Tibial nerve (tissue), 4 donors: ENCODE measurements at regions not wholly inside any gene's neighbourhood (a gene's known extent, or its start where the extent isn't known, plus 50 kb on each side); places are given as distances from the start of the nearest gene placed in this dataset.

Experiments used
- DNase-seq, 2 donors: peaks; one replicate each; pipeline ENCODE4 v3.0.0-alpha.2; 2019; ENCODE audit warnings: low spot score in 2 of 2
- H3K27ac ChIP-seq, 4 donors: fragments of 200-600 bp; sonication (generic) in 3 of 4; one replicate each; pipeline ENCODE4 v1.5.1; 2017 to 2019; ENCODE audit warnings: mild to moderate bottlenecking in 1 of 4
- H3K27me3 ChIP-seq, 2 donors: fragments of 200-600 bp; sonication (generic) in 1 of 2; one replicate each; pipeline versions ENCODE4 v1.5.1 to v1.6.0; 2017 to 2019
- H3K36me3 ChIP-seq, 3 donors: fragments of 200-600 bp; sonication (generic); one replicate each; pipeline ENCODE4 v1.5.1; 2018 to 2019
- H3K4me1 ChIP-seq, 4 donors: fragments of 200-600 bp; sonication (generic) in 3 of 4; one replicate each; pipeline ENCODE4 v1.5.1; 2017 to 2019
- H3K4me3 ChIP-seq, 4 donors: fragments of 200-600 bp; sonication (generic) in 3 of 4; one replicate each; pipeline ENCODE4 v1.5.1; 2017 to 2019; ENCODE audit warnings: mild to moderate bottlenecking in 1 of 4, moderate library complexity in 1 of 4
- H3K9me3 ChIP-seq, 4 donors: fragments of 200-600 bp; sonication (generic) in 3 of 4; one replicate each; pipeline ENCODE4 v1.5.1; 2017 to 2019
- CTCF ChIP-seq, 5 experiments: fragments of 200-600 bp in 3 of 5; fragments of 450-650 bp in 2 of 5; sonication (generic) in 3 of 5; IDR thresholded peaks; one replicate each; pipeline ENCODE4 v1.5.1; 2016 to 2019; ENCODE audit warnings: antibody characterized with exemption in 5 of 5, mild to moderate bottlenecking in 3 of 5, moderate library complexity in 2 of 5
- EP300 ChIP-seq, 2 donors: sonication (generic); formaldehyde crosslinking; IDR thresholded peaks; one replicate each; pipeline ENCODE4 v1.6.1; 2017; ENCODE audit warnings: antibody characterized with exemption in 2 of 2, mild to moderate bottlenecking in 1 of 2
- POLR2A ChIP-seq, 2 donors: fragments of 450-650 bp; IDR thresholded peaks; one replicate each; pipeline ENCODE4 v1.6.1; 2017; ENCODE audit warnings: antibody characterized with exemption in 2 of 2, mild to moderate bottlenecking in 2 of 2, moderate library complexity in 2 of 2
- WGBS, 2 donors: methylation state at CpG; one replicate each; pipeline ENCODE4 v1.1.5; 2018; 5-methylcytosine and 5-hydroxymethylcytosine counted together

- Histone ChIP-seq H3K4me1 (peaks cover 0 to 15% (median 0%) of the 10 kb centered on the region in 4 donors), H3K9me3 (no peaks in the 10 kb centered on the region), H3K27me3 (no peaks in the 10 kb centered on the region), H3K36me3 (no peaks in the 10 kb centered on the region), H3K4me3 (no peak overlapping the region), H3K27ac (no peak overlapping the region)
- TF ChIP-seq EP300 (IDR thresholded peaks at IDR 0.05): no peak
- TF ChIP-seq POLR2A (IDR thresholded peaks at IDR 0.05): no peak
- no peak for TF ChIP-seq CTCF (IDR thresholded peaks at IDR 0.05)
- 90 to 96% methylated on average over 5 to 7 of the region's 7 CpGs for WGBS, 2 donors
- DNase-seq: no peak
Observed at GRCh38 chr2:8587920-8588830, 93.7 kb upstream of the ID2 start.

- H3K4me1 ChIP-seq: peaks cover 0 to 8% (median 0%) of the 10 kb centered on the region in 4 donors
- no peak for TF ChIP-seq CTCF (IDR thresholded peaks at IDR 0.05)
- TF ChIP-seq EP300 (IDR thresholded peaks at IDR 0.05): no peak
- no peak for TF ChIP-seq POLR2A (IDR thresholded peaks at IDR 0.05)
- H3K9me3 ChIP-seq: no peaks in the 10 kb centered on the region
- no peak overlapping the region for H3K4me3 ChIP-seq
- H3K27ac ChIP-seq: no peak overlapping the region
- H3K36me3 ChIP-seq: no peaks in the 10 kb centered on the region
- no peaks in the 10 kb centered on the region for H3K27me3 ChIP-seq
- no peak for DNase-seq
- 90 to 91% methylated on average over 6 of the region's 6 CpGs for WGBS, 2 donors
Observed at GRCh38 chr2:8588831-8589191, 93.0 kb upstream of the ID2 start.

- H3K27me3 ChIP-seq: no peaks in the 10 kb centered on the region
- H3K36me3 ChIP-seq: no peaks in the 10 kb centered on the region
- no peak overlapping the region for H3K4me3 ChIP-seq
- H3K4me1 ChIP-seq: peaks cover 0 to 1% (median 0%) of the 10 kb centered on the region in 4 donors
- no peak for TF ChIP-seq EP300 (IDR thresholded peaks at IDR 0.05)
- no peak for TF ChIP-seq POLR2A (IDR thresholded peaks at IDR 0.05)
- TF ChIP-seq CTCF (IDR thresholded peaks at IDR 0.05): no peak
- H3K9me3 ChIP-seq: no peaks in the 10 kb centered on the region
- H3K27ac ChIP-seq: no peak overlapping the region
- WGBS, 2 donors: 87 to 92% methylated on average over 1 of the region's 1 CpG
- DNase-seq: no peak
Observed at GRCh38 chr2:8589721-8590120, 92.1 kb upstream of the ID2 start.

- Histone ChIP-seq H3K27me3 (no peaks in the 10 kb centered on the region), H3K36me3 (no peaks in the 10 kb centered on the region), H3K4me3 (no peak overlapping the region), H3K4me1 (peaks cover 0 to 3% (median 0%) of the 10 kb centered on the region in 4 donors), H3K27ac (no peak overlapping the region), H3K9me3 (no peaks in the 10 kb centered on the region)
- DNase-seq: no peak
- no peak for TF ChIP-seq CTCF (IDR thresholded peaks at IDR 0.05)
- no peak for TF ChIP-seq POLR2A (IDR thresholded peaks at IDR 0.05)
- TF ChIP-seq EP300 (IDR thresholded peaks at IDR 0.05): no peak
- 79 to 81% methylated on average over 6 of the region's 6 CpGs for WGBS, 2 donors
Observed at GRCh38 chr2:8590938-8591337, 90.9 kb upstream of the ID2 start.

- H3K36me3 ChIP-seq: no peaks in the 10 kb centered on the region
- H3K27ac ChIP-seq: no peak overlapping the region
- H3K4me1 ChIP-seq: peaks cover 0 to 3% (median 0%) of the 10 kb centered on the region in 4 donors
- H3K9me3 ChIP-seq: no peaks in the 10 kb centered on the region
- TF ChIP-seq POLR2A (IDR thresholded peaks at IDR 0.05) (no peak), CTCF (IDR thresholded peaks at IDR 0.05) (no peak), EP300 (IDR thresholded peaks at IDR 0.05) (no peak)
- DNase-seq: no peak
- H3K4me3 ChIP-seq: no peak overlapping the region
- H3K27me3 ChIP-seq: no peaks in the 10 kb centered on the region
- WGBS, 2 donors: 76 to 100% methylated on average over 3 to 7 of the region's 7 CpGs
Observed at GRCh38 chr2:8592736-8593135, 89.1 kb upstream of the ID2 start.
